GM18907 (cell line): ENCODE measurements at regions not wholly inside any gene's neighbourhood (a gene's known extent, or its start where the extent isn't known, plus 50 kb on each side); places are given as distances from the start of the nearest gene placed in this dataset.

Source experiments
- ATAC-seq: cut with Tn5 transposase; IDR thresholded peaks from one replicate; pipeline ENCODE4 v1.9.1; 2021; ENCODE audit warnings: mild to moderate bottlenecking, moderate library complexity; ENCODE audit not compliant: unreplicated experiment

DNA sequence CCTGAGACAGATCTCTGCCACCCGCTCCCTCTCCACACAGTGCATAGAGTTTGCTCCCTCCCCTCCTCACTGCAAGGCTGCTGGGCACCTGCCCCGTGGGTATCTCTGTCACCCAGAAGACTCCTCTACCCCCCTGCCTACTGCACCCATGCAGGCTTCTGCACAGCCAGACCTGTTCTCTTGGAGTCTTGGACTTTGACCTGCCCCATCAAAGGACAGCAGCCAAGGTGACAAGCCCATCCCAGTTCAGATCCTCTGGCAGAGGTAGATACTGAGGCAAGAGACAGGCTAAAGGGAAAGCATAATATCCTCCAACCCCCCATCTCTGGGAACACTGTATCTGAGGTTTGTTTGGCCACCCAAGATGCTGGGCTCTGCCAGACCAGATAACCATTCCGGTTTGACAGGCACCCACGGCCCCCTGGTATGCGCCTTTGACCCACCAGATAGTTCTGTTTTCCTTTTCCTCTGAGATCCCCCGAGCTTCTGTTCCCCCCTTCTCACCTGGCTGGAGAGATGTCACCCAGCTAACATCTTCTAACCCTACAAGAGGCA is 239.6 kb downstream of the SOX9 start:
- no peak for ATAC-seq

DNA sequence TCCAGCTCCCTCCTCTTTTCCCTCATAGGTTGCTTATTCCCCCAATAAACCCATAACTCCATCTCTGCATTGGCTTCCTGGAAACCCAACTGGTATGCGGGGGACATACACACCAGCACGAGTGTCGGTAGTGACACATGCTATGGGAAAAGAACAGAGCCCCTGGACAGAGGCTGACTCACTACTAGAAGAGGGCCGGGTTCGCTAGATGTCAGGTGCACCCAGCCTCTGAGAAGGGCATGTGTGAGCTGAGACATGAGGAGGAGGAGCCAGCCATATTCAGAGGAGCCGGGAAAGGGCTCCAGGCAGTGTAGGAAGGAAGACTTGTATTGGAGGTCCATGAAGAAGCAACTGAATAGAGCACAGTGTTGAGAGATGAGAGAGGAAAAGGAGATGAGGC is 241.1 kb downstream of the SOX9 start:
- no peak for ATAC-seq

DNA sequence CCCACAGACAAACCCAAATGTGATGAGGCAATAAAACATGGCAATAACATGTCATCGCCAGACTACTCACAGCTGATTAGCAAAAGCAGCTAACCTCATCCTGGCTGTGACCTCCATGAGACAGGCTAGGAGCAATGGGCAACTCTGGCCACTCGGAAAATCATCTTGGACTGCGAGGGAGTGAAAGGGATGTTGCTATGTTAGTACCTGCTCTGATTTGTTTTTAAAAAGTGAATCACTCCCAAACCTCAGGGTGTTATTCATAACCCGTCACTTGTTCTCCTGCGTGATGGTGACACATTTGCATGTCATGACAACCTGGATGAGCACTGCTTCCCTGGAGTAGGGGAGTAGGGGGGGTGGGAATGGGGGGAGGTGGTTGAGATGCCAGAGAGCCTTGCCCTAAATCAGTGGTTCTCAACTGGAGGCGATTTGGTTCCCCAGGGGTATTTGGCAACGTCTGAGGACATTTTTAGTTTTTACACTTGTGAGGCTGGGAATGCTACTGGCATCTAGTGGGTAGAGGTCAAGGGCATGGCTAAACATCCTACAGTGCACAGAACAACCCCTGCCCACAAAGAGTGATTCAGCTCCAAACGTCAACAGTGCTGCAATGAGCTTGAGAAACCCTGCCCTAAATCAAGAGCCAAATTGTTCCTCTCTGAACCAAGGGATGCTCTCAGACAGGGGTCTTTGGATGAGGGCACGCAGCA is 241.7 kb downstream of the SOX9 start:
- no peak for ATAC-seq

DNA sequence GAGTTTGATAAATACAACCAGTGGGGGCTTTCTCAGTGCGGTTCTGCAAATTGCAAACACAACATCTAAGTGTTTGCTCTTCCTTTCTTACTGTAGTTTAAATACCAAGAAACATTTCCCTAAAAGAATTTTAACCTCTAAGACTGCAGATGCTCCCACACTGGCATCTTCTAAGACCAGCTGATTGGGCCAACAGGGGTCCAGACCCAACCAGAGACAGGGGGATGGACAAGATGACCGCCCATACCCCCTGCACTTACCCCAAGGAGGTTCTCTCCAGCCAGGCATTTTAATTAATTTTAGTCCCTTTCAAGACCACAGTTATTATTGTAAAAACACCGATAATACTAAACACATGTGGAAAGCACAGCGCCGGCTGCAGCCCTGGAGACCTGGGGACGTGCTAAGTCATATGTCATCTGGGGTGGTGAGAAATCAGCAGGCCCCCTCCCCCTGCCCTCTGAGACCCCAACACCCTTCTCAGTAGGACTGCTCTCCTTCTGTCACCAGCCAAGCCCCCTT is 242.3 kb downstream of the SOX9 start:
- ATAC-seq = no peak

DNA sequence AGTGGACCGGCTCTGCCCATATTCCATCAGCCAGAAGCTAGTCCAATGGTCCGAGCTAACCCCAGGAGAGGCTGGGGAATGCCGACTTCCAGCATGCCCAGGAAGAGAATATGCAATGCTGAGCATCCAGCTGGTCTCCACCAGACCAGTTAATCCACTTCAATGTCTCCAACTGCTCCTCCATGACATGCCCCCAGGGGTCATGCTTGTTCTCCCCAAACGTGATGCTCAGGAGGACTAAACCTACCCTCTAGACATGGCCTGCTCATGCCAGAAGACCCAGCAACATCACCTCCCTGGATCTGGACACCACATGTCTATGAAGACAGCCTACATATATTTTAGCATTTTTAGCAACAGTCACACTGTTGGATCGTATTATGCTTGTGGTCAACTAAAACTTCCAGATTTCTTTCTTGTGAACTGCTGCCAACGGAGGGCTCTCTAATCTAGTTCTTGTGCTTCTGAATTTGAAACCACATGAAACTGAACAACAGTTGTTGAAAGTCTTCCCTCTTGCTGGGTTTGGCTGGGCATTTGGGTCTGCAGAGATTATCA is 245.1 kb downstream of the SOX9 start:
- ATAC-seq = no peak

DNA sequence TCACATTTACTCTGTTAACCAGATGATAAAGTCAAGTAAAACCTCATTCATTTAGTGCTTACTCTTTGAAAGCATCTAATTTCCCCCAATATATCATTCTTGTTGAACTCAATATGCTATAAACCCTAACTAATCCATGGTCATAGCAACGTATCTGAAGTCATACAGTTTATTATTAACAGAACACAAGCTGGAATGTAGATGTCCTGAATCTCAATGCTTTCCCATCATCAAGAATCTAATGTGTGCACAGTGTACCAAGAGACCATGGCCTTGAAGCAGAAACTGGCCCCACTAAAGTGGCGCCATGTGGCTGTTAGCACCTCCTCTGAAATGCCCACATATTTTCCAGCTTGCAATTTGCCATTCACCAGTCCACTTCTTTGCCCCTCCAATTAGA is 245.8 kb downstream of the SOX9 start:
- no peak for ATAC-seq

DNA sequence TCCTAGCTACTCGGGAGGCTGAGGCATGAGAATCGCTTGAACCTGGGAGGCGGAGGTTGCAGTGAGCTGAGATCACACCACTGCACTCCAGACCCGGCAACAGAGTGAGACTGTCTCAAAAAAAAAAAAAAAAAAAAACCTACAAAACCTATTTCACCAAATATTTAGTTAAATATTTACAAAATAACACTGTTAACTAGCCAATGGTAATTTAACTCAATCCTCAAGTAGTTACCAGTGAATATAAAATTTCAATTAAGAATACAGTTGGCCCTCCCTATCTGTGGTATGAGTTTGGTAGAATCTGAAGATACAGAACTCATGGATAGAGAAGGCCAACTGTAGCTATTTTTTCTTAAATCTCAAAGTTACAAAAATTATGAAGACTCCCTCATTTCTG is 247.4 kb downstream of the SOX9 start:
- no peak for ATAC-seq

DNA sequence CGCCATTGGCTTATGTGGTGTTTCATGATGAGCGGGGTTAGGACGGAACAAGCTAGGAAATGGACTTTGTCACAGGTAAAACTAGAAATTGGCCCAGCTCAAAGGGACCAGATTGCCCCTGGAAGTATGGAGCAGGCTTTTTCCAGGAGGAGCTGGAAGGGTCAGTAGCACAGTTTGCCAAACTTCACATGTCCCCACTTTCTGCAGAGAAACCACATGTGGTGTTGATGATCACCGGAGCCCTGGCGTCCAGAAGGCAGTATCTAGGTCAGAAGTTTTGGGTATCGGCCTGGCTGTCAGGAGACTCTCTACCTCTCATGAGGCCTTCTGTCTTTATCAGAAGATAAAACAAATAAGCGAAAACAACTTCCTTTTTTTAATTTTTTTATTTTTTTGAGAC is 248.5 kb downstream of the SOX9 start:
- ATAC-seq = no peak

DNA sequence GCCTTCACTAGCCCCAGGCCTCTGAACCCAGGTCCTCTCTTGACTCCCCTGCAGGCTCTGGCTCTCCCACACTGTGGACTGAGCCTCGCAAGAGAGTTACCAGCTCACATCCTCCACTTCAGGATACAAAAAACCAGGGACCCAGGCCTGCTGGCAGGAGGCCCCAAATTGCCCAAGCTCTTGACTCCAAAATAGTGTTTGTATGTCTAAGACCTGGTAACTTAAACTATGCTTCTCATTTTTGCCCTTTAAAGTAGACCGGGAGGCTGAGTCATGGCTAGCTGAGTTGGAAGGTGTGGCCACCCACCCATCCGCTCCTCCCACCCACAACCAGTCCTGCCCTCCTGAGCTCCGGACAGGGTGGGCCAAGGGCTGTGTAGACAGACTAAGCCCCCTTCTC is 250.0 kb downstream of the SOX9 start:
- ATAC-seq = no peak

DNA sequence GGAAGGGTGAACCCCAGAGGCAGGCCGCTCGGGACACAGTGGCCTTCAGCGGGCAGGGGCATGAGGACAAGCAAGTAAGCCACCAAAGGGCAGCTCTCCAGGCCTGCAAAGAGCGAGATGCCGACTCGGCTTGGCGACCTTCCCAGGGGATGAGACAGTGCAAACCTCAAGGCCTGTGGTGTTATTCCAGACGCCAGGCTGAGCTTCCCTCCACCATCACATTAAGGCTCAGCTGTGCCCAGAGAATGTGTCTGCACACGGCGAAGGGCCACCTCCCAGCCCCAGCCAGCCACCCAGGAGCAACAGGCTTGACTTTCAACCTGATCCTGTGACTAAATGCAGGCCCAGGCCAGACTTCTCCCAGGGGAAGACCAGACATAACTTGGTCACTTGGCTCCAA is 251.4 kb downstream of the SOX9 start:
- ATAC-seq = no peak

DNA sequence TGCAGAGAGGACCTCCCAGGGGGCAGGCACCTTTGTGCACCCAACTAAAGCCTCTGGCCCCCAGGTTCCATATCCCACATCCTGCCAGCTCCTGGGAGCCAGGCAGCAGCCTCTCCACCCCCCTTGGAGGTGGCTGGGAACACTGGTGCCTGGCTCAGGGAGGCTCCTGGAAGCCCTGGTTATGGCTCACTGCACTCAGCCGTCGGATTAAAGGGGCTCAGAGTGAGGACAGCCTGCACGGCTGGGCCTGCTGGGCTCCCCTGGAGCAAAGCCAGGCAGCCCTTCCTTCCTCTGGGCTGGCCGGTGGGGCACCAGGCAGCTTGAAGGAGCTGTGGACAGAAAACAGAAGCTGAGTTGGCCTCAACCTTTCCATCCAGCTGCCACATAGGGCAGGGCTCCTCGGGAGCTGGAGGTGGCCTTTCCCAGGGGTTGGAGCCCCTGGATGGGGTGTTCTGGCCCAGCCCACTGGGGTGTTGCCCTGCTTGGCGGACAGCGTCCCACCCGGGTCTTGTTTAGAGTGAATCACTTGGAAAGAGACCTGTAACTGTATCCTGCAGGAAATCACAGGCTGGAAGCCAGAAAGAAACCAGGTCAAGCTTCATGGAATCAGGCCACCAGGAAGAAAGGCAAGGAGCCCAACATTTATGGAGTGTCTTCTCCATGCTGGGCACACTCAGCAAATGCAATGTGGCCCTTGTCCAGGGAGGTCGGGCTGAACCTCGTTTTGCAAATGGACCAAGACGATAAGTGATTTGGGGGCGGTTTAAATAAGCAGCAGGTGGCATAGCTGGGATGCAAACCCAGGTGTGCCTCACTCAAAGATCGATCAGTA is 253.3 kb downstream of the SOX9 start:
- no peak for ATAC-seq

DNA sequence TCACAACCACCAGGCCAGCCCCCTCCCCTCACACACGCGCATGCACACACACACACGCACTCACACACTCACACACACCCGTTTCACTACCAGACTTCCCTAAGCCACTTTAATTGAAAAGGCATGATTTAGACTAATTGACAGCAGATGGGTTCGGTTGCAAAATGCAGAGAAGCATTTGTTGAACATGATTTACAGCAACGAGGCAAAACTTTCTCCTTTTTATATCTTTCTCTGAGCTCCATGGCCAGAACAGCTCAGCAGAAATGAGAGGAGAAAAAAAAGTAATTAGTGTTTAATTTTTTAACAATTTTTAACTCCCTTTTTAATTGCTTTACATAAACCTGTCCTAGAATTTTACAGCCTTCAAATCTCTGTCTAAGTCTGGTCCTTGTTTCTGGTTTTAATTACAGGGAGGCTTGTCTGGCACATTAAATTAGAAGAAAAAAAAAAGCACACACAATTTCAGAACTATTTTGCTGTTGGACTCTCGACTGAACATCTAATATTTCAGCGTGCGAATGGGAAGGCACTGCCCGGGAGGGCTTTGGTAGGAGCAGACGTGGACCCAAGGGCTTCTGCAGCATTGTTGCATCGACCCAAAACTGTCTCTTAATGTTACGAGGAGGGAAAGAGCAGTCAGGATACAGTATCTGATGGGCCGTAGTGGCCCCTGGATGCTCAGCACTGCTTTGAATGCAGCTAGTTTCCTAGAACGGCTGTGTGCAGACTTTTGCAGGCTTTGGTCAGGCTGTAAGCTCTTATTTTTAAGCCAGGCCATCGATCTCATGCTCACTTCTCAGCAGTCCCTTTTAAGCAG is 255.9 kb downstream of the SOX9 start:
- no peak for ATAC-seq

DNA sequence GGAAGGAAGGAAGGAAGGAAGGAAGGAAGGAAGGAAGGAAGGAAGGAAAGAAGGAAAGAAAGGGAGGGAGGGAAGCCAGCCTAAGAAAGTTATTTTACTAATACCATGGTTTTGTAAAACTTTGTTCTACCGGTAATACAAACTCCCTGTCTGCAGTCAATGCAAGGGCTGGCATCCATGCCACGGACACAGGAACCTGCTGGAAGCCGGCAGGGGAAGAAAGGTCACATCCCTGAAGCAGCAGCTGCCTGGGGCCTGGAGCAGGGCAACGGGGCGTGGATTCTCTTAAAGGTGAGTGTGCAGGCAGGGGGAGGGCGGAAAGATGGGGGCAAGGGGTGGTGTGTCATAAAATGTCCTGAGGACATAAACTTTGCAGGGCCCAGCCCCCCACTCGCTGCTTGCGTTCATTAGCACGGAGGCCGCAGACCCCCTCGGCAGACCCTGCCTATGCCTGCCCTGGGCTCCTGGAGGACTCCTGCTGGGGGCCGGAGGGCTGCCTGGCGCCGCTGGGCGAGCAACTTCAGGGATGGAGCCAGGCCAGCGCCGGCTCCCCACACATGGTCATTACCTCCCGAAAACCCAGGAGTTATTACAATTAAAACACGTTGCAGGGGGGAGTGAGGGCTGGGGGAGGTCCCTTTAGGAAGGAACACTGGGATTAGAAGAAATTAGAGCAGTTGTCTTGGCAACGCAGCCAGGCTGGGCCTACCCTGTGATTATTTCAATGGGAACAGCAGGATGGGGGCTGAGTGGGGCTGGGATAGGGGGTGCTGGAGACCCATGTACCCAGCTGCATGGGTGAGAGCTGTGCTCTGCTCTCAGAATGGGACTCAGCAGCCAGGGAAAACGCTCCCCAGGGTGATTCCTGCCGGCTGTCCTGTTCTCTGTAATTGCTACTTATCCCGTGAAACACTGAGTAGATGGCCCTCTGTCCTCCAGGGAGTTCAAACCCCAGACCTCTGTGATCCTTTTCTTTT is 257.9 kb downstream of the SOX9 start:
- no peak for ATAC-seq

DNA sequence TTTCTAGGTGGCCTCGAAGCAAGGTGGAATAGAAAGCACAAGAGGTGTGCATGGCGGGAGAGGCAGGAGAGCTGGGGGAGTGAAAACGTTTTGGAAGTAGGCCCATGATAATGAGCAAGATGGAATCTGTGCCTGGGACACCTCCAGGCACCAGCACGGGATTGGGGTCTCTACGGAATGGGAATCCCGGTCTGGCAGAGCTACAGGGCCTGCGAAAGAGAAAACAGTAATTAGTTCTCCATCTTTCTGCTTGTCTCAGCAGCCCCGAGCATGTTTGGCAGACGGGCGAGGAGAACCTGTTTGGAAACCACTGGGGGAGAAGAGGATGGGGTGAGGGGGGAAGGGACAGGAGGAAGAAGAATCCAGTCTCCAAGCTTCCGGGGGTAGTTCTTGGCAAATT is 258.7 kb downstream of the SOX9 start:
- no peak for ATAC-seq

DNA sequence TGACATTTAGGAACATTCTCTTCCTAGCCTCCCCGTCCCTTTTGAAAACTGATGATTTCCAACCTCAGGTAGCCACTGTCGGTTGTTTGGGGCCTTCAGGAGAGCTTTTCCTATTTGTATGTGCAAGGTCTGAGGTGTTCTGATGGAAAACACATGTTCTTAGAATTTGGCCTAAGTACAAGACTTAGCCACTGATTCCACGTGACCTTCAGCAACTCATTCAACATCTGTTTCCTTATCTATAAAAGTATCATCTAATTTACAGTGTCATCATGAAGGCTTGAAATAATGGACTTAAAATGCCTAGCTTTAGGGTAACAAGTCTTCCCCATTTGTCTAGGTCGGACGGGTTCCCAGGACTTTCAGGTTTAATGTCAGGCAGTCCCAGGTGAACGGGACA is 259.3 kb downstream of the SOX9 start:
- no peak for ATAC-seq

DNA sequence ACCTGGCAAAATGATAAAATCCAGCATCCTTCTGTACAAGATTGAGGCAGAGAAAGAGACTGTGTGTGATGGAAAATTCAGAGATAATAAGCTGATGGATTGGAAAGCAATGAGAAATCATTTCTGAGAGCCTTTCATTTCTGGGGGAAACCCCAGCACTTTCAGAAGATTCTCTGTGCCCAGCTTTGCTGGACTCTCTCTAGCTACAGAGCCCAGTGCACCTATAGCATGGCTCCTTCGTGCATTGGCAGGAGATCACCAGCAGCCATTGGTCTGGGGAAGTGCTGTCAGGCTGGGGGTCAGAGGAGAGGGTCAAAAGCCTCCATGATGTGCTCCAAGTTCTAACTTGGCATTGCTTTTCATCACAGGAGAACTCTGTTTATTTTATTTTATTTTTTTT is 259.9 kb downstream of the SOX9 start:
- no peak for ATAC-seq

DNA sequence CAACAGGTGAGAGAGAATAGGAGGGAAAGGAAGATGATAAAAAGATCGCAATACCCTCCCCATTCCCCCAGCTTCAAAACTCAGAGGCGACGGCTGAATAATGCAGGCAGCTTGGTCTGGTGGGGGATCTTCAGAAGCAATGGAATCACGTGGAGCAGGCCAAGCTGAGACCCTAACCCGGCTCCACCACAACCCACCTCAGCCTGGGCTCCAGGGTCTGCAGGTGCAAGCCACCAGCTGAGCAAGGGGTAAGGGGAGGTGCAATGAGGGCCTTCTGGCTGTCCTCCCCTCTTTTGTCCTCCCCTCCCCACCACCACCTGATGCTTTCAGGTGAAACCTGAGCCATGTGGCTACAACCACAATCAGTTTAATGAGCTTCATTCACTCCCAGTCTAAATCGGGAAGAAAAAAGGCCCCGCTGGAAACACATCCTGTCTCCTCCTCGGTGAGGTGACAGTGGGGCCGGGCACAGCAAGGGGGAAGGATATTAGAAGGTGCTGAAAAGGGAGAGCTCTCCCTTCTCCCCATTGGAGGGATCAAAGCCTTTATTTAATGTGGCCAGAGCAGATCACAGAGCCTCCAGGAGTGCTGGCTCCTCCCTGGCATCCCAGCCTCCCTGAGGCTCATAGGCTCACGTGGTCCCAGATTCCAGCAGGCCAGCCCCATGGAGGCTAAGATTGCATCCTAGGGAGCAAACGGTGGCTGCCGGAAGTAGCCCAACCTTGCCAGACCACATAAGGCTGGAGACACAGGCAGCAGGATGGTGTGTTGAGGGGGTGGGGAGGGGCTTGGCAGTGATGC is 261.0 kb downstream of the SOX9 start:
- no peak for ATAC-seq

DNA sequence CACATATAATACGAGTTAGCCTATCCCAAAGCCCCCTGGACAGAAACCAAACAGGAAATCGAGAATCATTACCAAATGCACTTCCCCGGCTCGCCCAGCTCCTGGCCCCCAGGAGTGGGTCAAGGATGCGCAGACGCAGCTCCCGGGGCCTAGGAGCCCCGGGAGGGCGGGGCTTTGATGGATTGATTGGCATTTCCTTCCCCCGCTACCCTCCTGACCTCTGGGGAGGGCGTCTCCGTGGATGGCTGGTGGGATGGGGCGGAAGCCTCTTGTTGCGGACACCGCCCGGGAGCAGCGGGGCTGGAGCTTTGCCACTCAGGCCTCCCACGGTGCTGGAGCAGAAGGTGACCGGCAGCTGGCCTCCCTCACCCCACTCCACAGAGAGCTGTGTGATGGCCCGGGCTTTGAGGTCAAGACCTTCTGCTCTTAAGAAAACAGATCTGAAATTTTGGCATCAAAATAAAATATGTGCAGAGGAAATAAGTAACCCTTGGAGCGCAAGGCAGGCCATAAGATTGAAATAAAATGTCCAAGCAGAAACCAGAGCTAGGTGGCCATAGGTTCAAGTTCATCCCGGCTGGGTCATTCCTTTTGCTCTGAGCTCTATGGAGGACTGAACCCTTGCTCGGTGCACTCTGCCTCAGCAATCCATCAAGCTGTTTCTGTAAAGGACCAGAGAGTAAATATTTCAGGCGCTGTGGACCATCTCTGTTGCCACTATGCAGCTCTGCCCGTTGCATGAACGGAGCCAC is 262.3 kb downstream of the SOX9 start:
- no peak for ATAC-seq
